HUDEP-2 (cell line): ENCODE measurements at regions not wholly inside any gene's neighbourhood (a gene's known extent, or its start where the extent isn't known, plus 50 kb on each side); places are given as distances from the start of the nearest gene placed in this dataset.

ENCODE experiments used
- DNase-seq, 76 experiments: peaks; one replicate each; lab custom pipeline; 2025; ENCODE audit not compliant: unreplicated experiment in 76 of 76; lab: John Stamatoyannopoulos, UW

DNA sequence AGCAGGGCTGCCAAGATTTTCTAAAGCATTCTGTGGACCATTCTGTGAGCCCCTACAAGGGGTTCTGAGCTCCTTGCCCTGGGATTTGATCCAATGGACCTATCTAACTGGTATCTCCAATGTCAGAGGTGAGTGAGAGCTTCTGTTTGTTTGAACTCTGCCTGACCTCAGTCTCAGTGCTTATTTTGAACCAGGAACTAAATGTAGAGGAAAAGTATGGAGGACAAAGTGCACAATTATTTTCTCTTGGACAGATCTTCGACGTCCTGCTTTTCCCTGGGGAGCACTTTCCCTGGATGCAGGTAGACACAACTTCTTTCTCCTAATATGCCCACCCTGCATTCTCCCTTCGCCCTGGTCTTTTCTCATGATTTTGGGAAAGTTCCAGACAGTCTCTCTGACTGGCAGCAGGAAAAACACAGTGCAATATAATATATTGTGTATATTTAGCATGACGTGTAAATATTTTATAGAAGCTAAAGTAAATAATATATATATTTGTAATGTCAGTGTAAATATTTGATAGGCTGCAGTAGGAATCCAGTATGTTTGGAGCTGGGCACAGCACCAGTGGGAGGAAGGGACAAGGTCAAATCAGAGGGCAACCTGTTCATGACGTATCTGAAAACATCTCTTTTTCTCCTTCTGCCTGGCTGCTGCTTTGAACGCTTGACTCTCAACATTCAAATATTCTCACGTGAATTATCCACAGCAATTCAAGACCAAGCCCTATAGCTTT is 184.0 kb upstream of the LYZL1 start:
- no peak for DNase-seq

DNA sequence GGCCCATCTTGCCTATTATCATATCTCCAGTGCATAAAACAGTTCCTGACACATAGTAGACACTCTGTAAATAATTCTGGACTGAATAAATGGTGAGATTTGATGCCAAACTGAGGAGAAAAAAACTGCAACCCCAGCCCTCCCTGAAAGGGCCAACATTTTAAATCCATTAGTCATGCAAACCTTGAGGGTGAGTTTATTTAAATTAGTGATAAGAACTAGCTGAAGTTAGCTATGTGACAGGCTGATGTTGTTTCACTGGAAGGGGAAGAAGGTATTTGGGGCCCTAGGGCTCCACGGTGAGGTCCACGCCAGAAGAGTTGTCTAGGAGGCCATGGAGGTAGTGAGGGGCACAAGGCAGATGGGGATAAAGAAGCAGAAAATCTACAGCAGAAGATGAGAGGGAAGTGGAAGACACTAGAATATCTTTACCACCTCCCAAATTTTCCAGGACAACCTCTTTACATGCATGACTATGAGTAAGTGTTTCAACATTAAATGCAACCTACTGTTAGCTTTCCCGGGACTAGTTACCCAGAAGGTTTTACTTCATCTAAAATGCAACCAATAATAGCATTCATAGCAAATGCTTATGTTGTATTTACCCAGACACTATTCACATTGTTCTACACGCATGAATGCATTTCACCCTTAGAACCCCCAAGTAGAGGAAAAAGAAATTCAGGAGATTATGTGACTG is 183.2 kb upstream of the LYZL1 start:
- DNase-seq: no peak

DNA sequence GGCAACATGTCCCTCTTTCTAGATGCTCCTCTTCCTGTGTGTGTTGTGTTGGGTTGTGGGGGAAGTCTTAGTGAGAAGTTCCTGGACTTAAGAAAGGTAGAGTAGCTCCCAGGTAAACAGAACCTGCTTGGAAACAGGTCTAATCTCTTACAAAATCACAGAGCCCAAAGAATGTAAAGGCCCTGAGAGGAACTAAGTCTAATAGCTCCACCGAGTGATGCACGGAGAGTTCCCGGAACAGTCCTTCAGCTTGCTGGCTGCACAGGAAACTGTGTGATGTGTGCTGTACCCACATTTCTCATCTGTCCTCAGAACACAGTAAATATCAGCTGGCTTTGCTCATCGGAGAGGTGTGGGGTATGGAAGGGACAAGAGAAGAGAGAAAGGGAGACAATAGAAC is 182.6 kb upstream of the LYZL1 start:
- no peak for DNase-seq

DNA sequence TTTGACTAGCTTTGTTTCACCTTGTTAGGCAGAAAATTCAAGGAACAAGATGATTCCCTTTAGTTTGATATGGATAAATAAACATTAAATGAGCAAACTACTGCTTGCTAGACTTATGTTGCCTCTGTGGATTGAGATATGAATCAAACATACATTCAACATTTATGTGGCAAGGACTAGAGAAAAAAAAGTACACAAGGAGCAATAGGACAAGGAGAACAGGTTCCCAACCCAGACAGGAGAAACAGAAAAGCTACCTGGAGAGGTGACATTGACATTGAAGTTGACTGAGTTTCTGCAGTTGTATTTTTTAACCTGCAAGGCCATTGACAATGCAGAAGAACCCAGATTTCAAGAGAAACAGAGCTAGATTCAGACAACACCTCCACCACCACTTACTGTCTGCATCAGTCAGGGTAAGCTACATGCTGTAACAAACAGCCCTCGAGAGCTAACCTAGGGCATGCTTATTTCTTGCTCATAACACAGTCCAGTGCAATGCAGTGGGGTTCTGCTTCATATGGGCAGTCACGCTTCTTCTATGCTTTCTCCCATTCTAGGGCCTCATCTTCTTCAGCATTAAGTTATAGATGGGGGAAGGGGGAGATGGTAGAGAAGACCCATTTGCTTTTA is 180.9 kb upstream of the LYZL1 start:
- DNase-seq: no peak

DNA sequence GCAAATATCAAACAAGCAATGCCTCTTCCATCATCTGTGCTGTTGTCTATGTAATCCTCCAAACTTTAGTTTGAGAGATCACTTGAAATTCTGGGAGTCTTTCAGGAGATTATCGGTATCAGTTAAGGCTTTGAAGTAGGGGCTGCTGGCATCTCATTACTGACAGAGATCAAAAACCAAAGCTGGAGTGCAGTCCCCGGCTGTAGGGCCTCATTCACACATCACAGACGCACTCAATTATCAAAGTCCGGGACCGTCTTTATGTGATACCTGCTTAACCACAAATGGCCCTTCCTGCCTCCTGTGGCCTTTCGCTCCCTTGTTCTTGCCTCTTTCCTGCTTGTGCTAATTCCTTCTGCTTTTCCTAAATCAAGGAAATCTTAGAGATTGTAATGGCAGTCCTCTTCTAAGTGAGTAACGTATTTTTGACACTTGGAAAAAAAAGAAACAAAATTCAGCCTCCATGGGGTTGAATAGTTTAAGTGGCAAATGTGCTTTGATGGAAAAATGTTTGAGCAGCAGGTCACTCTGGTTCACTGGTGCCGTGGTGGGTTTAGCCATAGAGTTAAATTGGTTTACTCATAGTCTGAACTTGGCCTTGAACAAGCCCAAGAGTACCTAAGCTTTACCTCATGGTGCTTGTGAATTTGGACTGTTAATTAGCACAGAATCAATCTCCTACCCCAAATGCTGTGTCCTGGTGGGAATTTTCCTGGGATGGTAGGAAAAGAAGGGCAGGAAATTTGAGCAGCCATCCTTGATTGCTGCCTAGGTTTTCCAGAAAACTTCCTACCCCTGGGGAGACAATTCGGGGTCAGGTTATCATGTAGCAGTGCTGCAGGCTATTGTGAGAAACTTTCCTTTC is 178.9 kb upstream of the LYZL1 start:
- no peak for DNase-seq

DNA sequence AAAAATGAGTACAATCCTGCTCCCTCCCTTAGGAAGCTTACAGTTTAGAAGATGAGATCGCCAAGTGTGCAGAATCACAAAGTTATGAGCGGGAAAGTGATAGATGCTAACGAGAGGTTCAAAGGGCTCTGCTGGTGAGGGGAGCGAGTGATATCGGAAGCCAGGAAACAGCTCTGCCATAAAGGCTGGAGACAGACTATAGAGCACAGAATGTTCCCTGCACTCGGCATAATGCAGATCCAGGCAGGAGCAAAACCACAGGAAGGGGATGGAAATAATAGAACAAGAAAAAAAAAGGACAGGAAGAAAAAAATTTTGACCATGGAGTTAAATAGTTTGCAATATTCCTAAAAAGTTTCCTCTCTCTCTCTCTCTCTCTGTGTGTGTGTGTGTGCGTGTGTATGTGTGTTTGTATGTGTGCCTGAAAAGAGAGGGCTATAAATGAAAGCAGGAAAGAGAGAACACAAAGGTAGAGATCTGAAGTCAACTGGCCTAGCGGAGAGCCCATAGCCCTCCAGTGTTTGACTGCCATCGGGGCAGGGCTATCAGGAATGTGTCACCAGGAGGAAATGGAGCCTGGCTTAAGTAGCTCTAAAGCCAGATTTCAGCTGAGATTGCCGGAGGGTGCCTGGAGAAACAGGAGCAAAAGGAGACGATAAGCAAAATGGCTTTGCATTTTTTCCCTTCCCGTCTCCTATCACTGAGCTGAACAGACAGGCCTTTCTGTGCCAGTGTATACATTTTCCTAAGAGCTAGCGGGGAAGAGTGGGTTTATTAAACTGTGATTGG is 175.8 kb upstream of the LYZL1 start:
- DNase-seq: no peak

DNA sequence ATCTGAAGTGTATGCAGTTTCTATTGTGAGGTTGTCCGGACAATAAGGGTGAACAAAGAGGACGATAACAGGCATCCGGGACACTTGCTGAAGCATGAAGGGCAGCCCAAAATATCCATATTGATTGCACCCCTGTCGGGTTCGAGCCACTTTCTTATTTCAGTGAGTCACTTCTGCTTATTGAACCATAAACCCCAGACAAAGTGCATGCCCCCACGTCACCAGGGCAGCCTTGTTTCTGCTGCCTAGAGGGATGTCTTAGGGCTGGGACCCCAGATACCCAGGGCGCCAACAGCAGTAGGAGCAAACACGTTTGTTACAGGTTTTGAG is 175.3 kb upstream of the LYZL1 start:
- no peak for DNase-seq

DNA sequence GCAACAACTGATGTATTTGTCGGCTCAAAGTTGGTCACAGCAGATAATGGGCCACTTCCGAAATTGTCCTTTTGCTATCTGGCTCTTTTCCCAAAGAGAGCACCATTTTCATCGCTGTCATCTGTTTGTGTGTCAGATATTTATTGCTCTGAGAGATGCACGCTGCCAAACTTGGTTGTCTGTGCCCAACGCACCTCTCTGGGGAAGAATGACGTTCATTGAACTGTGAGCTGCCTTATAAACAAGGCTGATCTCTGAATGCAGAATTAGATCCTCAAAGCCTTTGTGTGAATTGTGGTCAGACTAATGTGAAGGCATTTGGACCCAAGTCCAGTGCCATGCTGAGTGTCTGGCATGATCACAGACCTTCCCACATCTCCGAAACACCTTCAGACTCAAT is 174.7 kb upstream of the LYZL1 start:
- no peak for DNase-seq

DNA sequence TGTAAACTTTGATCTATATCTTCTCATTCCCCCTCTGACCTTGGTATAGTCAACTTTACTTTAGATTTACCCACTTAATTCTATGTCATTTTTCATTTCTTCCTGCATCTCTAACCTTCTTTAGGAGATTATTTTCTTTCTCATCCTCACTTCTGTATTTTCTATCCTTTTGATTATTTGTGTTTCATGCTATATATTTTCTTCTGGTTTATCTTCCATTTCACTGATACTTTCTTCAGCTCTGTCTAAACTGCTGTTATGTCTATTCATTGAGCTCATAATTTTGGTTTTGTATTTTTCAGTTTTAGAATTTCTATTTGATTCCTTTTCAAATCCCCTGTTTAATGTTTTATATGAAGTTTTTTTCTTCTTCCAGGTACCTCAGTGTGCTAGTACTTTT is 171.1 kb upstream of the LYZL1 start:
- DNase-seq: no peak

DNA sequence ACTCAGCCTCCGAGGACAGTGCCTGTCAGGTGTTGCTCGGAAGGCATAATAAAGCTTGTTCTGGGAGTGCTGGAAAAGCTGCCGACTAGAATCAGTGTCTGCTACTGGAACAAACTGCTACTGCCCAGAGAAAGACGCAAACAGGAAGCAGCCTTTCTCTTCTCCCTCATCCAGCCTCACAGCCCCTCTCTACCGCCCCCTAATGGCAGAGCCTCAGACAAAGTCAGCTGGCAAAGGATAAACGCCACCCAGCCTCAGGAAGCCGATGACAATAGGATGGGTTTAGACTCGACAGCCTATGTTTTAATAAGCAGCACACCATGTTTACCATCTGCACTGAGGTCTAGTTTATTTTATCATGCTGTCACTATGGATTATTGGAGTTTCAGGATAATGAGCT is 169.5 kb upstream of the LYZL1 start:
- peak in 27 of 76 experiments; percentile 2 to 66 (median 13) for DNase-seq

DNA sequence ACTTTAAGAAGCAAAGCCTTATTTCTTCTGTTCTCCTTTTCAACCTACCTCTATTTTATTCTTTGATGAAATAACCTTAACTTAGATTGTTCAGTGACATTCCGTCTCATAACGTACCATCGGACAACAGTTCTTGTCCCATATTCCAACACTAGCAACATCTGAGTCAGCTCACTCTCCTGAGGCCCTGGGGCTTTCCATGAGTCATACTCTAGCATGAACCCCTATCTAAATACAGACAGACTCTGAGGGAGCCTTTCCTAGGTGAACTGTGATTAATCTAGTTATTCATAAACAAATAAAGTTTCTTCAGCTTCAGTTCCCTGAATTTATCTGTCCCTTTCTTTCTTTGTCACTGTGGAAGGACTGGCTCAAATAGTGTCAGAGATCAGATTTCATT is 168.7 kb upstream of the LYZL1 start:
- DNase-seq: no peak

DNA sequence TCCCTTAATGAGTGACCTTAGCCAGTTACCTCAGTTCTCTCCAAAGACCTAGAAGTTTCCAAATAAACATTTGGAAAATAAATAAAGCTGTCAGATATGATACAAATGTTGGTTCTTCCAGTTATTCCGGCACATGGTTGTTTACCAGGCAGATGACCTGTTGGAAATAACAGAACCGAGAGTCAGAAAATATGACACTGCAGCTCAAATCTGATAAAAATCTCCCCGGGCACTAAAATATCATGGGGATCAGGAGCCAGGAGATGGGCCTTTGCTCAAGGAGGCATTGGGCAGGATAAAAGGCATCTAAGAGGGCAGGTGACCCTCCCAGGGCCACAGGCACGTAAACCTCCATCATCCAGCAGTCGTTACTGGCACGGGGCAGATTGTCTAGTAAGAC is 164.0 kb upstream of the LYZL1 start:
- DNase-seq: no peak

DNA sequence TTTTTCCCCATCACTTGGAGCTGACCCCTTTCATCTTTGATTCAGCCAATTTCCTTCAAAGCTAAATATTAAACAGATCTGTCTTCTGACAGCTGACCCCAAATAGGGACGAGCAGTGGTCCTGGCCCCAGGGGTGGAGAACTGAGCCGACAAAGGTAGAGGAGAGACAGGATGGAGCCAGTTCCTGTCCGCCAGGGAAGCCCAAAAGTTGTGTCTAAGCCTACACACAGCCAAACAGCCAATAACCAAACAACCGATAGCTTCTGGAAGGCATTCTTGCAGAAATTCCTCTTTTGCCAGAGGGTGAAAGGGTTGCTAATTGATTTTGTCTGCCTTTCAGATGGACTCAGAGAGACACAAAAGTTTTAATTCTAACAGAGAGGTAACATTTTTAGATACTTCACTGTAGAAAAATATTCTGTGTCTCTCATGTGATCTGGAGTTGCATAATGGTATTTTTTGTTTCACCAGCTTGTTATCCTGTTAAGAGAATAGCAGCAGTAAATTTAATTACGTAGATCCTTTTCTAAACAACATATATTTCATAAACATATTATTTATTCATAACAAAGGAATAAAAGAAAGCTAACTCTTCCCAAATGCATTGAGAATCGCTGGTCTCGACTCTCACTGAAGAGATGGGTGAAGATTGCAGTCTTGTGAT is 161.7 kb upstream of the LYZL1 start:
- DNase-seq: no peak

DNA sequence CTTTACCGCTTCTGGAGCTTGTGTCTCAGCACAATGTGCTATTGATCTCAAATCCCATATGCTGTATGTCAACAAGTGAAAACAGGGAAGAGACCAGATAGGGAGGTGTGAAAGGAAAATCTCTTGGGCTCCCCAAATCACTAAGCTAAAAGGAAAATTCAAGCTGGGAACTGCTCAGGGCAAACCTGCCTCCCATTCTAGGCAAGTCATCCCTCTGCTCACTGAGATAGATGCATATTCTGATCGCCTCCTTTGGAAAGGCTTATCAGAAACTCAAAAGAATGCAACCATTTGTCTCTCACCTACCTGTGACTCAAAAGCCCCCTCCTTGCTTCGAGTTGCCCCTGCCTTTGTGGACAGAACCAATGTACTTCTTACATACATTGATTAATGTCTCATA is 161.1 kb upstream of the LYZL1 start:
- no peak for DNase-seq

DNA sequence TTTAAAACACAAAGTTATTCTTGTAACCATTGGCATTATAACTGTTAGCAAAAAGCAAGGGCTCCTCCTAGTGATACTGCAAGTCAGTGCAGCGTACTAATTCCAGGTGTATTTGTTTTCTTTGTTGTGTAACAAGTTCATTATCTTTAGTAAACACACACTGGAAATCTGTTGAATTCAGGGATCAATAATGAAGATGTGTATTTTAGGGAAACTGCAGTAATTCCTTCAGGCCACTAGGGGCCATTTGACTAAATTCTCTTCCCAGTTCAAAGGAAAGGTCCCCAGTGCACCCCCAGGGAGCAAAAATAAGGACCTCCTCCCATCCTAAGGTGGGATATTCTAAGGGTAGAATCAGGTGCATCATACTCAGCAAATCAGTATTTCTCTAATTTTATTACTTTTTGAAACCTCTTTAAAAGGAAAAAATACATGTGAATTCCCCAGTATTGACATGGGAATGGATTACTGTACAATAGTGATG is 158.6 kb upstream of the LYZL1 start:
- peak in 1 of 76 experiments; percentile 7 for DNase-seq

DNA sequence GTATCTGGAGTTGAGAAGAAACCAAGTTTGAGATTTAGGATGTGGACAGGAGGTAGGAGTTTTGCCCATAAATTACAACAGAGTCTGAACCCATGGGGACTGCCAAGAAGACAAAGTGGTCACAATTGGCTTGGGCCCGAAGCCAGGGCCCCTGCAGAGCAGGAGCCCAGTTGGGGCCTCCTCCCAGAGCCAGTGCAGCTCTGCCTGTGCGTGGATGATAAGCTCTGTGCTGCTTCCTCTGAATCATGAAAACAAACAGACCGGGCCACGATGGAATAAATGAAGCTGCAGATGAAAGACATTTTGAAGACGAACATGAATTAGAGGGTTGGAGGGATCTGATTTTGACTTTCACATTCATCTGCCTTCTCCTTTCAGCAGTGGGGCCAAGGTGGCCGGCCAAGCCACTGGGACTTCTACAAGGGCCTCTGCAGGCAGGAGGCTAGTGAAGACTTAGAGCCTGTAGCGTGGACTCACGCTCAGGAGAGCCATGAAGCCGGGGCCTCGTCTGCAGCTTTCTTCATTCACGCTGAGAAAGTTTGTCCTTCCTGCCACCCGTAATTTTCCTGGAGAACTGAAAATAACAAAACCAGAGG is 156.8 kb upstream of the LYZL1 start:
- DNase-seq: peak in 63 of 76 experiments; percentile 2 to 89 (median 44)

DNA sequence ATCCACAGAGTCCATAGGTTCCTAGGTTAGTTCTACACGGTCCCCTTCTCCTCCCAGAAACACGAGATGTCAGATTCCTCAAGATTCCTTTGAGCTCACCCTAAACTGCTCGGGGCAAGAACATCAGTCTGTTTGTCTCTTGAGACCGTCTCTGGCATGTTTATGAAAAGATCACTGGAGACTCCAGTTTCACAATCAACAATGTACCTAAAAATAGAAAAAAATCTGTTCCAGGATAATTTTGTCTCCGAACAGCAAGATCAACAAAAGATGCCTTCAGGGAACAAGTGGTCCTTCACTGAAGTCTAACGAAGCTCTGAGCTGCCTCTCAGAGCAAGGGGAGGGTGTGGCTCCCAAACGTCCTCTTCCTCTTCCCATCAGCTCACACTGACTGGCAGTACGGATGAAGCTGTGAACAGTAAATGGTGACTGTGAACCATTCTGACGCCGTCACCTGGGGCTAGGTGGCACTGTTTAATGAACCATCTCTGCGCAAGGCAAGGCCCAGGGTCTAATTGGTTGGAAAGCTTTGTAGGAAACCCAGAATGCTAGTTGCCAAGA is 156.2 kb upstream of the LYZL1 start:
- DNase-seq: no peak

DNA sequence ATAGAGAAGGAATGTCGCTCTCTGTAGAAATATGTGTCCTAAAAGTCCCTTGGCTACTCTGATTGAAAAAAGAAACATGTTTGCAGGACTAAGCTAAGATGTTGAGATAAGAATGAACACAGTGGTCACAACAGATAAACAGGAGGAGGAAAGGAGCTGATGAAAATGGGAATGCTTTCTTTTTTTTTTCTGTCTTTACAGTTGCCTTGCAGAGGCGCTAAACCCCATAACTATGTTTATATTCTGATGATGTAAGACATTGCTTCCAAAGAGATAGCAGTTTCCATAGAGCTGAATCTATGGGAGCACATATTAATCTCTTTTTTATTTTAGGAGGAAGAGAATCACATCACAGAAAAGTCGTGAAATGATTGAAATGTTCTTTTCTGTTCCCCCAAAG is 153.5 kb upstream of the LYZL1 start:
- DNase-seq: no peak

DNA sequence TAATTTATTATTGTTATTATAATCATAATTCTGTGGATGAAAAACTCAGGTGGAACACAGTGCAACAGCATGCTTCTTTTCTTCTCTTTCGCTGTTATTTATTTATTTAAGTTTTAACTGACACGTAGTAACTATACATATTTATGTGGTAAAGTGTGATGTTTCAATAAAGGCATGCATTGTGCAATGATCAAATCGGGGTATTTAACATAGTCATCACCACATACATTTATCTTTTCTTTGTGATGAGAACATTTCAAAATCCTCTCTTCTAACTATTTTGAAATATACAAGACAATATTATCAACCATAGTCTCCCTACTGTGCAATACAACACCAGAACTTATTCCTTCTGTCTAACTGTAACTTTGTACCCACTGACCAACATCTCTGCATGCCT is 152.5 kb upstream of the LYZL1 start:
- no peak for DNase-seq
